ENCODE measurements at regions not wholly inside any gene's neighbourhood (a gene's known extent, or its start where the extent isn't known, plus 50 kb on each side); places are given as distances from the start of the nearest gene placed in this dataset.

DNA sequence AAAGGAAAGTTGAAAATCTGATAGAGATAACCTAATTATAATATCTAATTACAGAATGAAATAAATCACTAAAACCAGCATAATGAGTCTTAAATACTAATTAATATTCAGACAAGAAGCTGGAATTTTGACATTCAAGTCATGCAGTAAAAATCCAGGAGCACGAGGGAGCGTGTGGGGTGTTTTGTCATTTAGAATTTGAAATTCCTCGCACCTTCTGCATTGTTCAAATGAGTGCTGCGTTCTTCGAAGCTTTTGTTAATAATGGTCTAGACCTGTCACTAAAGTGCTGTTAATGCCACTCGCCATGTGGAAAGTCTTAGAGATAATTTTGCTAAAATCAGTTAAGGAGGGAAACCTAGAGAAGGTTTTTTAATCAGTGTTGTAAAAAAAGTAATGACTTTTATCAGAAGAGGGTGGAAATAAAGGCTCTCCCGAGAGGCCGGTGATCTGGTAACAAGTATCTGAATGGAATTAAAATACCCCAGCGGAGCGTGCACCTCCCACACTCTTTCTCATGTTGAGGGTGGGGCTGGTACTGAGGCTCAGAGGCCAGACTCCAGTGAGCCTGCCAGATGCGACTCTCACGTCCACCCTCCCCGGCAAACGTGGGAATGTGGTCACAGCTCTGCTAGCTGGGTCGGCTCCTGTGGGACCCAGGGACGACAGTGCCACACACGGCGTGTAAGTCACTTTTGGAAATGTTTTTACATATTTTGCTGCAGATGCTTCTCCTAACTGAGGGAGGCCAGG is 69.4 kb upstream of the MYT1L start:
- DNase-seq = no peak

DNA sequence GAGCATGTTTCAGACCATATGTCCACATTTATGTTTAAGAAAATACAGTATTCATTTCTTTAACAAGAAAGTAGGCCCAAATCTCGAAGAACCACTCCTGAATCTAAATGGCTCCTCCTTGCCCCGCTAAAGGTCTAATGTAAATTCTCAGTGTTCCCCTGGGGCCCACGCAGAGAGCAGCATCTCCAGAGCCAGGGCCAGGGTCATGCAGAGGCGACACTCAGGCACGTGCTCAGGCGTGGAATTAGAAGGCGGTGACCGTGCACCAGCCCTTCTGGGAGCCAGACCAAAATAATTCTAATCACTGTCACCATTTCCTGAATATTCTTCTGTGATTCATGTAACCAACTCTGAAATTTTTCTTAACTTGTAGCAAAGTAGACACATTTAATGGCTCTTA is 68.3 kb upstream of the MYT1L start:
- DNase-seq = no peak

DNA sequence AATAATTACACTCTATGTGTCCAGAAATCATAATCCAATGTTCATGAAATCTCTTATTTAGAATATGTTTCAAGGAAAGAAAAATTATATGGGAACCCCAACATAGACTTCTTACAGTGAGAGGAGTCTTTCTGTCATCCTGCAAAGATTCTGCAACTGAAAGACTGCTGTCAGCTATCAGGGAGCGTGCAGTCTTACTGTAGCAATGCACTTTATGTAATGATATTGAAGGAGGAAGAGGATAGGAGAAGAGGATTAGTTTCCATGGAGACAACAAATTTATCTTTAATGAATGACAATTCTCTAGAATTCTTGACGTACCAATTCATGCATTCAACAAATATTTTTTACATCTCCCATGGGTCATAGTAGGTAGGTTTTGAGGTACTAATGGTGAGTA is 61.3 kb upstream of the MYT1L start:
- no peak for DNase-seq

DNA sequence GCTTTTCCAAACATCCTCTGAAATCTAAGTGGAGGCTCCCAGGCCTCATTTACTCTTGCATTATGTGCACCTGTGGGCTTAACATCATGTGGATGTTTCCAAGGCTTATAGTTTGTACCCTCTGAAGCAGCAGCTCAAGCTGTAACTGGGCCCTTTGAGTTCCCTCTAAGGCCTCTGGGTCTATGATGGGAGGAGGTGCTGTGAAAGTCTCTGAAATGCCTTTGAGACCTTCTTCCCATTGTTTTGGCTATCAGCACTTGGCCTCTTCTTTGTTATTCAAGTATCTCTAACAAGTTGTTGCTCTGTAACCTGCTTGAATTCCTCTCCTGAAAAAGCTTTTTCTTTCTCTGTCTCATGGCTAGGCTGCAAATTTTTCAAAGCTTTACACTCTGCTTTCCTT is 58.1 kb upstream of the MYT1L start:
- DNase-seq = no peak
